ENCODE measurements at regions not wholly inside any gene's neighbourhood (a gene's known extent, or its start where the extent isn't known, plus 50 kb on each side); places are given as distances from the start of the nearest gene placed in this dataset.
"Not testable (repeated sequence)": the region's sequence is repeated elsewhere in the genome, so short reads cannot be mapped to it uniquely, and the experiment has no call there.

DNA sequence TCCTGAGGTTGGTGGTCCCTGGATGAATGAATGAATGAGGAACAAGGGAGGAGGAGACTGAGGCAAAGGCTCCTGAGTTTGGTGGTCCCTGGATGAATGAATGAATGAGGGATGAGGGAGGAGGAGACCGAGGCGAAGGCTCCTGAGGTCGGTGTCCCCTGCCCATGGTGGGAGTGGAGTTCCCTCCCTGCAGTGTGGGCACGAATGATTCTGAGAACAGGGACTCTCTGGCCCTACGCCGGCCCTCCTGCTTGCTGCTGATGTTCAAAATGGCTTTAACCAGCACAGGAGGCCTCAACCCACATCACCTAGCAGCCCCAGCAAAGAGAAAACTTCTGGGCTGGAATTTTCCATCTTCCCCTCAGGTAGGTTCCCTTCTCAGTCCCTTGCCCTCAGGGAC, 377.8 kb downstream of the IRX2 start:
- no peak for TF ChIP-seq ZNF274 (IDR thresholded peaks at IDR 0.05; ENCODE audit: low read depth, low read length)
- no peak overlapping the region for H3K4me3 ChIP-seq (ENCODE audit: low read length)

- TF ChIP-seq ZNF274 (IDR thresholded peaks at IDR 0.05; ENCODE audit: low read depth, low read length) = no peak
- H3K4me3 ChIP-seq (ENCODE audit: low read length) = no peak overlapping the region
These were observed 380.1 kb downstream of the IRX2 start for GRCh38 chr5:2371419-2371710.

DNA sequence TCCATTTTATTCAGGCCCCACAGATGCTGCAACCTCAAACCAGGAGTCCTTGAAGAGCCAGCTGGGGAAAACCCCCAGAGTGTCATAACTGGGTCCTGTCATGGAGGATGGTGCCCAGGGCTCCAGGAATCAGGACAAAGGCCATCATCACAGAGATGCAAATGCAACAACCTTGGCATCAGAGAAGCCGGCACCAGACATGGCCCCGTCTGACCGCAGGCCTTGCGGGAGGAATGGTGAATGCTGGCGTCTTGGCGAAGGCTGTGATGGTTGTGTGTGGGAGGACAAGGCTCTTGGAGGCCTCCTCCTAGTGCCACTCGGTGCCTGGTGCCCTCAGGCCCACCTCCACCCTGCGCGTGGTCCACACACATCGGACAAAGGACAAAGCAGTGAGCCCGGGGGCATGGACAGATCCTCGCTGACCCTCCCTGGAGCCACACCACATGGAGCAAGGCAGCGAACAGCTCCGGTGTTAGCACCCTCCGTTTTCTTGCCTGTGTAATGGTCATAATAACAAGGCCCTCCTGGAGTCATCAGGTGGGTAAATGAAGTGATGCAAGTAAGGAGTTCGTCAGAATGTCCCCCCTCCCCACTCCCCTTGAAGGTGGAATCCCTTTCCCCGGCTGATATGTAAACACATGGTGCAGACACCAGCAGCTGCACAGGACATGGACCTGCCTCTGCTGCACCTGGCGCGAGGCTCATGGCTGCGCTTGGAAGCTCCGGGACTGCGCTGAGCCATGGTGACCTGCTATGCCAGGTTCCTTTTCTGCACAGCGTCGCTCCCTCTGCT, 380.7 kb downstream of the IRX2 start:
- no peak for TF ChIP-seq ZNF274 (IDR thresholded peaks at IDR 0.05; ENCODE audit: low read depth, low read length)
- H3K4me3 ChIP-seq (ENCODE audit: low read length) = no peak overlapping the region

- H3K4me3 ChIP-seq (ENCODE audit: low read length) = no peak overlapping the region
These were observed 382.3 kb downstream of the IRX2 start for GRCh38 chr5:2369178-2369577.

DNA sequence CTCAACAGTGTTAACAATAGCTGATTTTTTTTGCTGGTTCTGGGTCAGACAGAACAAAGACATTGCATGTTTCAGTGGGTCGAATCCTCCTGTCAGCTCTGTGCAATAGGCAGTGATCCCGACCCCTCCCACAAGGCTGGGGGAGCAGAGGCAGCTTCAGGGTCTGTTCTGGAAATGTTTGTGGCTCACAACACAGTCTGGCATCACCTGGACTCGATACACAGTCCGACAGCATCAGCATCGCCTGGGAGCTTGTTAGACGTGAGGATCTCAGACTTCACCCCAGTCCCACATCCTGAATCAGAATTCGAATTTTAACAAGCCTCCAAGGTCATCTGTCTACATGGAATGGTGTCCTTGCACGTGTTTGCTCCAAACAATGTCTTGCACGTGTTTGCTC, 384.7 kb downstream of the IRX2 start:
- H3K4me3 ChIP-seq (ENCODE audit: low read length) = no peak overlapping the region
- TF ChIP-seq ZNF274 (IDR thresholded peaks at IDR 0.05; ENCODE audit: low read depth, low read length) = no peak

More at GRCh38 chr5:2369178-2369577, 382.3 kb downstream of the IRX2 start:
- no peak for TF ChIP-seq ZNF274 (IDR thresholded peaks at IDR 0.05; ENCODE audit: low read depth, low read length)

DNA sequence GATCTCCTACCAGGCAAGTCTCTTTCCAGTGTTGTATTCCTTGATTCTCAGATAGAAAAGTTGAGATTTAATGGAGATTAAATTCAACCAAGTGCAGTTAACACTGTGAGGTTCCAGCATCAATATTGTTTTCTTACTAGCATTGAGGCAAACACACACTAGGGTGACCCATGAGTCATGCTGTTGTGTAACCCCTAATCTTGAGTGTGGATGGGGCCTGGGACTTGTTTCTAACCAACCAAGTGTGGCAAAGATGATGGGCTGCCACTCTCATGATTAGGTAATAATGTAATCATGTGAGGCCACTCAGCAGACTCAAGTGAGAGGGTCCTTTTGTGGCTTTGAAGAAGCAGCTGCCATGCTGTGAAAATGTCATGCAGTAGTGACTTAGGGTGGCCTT, 394.2 kb downstream of the IRX2 start:
- no peak for TF ChIP-seq ZNF274 (IDR thresholded peaks at IDR 0.05; ENCODE audit: low read depth, low read length)
- H3K4me3 ChIP-seq (ENCODE audit: low read length) = no peak overlapping the region

GRCh38 chr5:2355859-2356258, 395.6 kb downstream of the IRX2 start:
- TF ChIP-seq ZNF274 (IDR thresholded peaks at IDR 0.05; ENCODE audit: low read depth, low read length) = no peak
- H3K4me3 ChIP-seq (ENCODE audit: low read length) = no peak overlapping the region

GRCh38 chr5:2353871-2354440, 397.5 kb downstream of the IRX2 start:
- no peak overlapping the region for H3K4me3 ChIP-seq (ENCODE audit: low read length)
- no peak for TF ChIP-seq ZNF274 (IDR thresholded peaks at IDR 0.05; ENCODE audit: low read depth, low read length)

DNA sequence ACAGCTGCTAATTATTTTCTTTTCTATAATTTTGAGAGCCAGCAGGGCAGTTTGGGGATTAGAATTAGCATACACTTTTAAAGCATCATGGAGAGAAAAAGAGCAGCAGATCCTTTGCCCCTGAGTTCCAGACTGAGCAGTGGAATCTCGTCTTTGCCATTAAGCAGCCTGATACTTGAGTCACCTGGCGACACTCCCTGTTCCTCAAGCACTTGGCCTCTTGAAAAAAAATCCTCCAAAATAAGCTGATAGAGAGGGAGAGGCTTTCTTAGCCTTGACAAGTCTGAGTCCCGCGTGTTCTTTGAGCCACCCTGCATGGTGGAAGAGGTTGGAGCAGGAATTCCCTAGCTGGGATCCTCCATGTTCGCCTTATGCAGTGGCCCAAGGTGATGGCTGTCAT, 398.3 kb downstream of the IRX2 start:
- no peak overlapping the region for H3K4me3 ChIP-seq (ENCODE audit: low read length)
- TF ChIP-seq ZNF274 (IDR thresholded peaks at IDR 0.05; ENCODE audit: low read depth, low read length) = no peak

GRCh38 chr5:2352101-2352861, 399.2 kb downstream of the IRX2 start:
- H3K4me3 ChIP-seq (ENCODE audit: low read length) = no peak overlapping the region
- TF ChIP-seq ZNF274 (IDR thresholded peaks at IDR 0.05; ENCODE audit: low read depth, low read length) = no peak

- H3K4me3 ChIP-seq (ENCODE audit: low read length) = not testable (repeated sequence)
These were observed 401.7 kb downstream of the IRX2 start for GRCh38 chr5:2349768-2350167.

DNA sequence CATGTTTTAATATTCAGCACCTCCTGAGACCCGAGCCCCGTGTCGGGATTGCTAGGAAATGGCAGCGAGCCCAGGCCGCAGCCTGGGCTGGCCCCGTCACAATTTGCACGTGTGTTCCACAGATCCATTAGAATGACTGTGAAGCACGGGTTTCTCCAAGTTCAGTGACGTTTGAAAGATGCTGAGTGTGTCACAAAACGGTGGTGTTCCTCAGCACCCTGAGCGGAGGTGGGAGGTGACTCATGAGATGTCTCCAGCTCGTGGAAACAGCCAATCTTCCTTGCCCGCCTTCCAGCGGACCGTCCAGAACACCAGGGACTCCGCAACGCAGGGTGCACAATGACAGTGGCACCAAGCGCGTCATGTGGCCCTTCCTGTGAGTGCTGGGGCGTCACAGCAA, 412.8 kb downstream of the IRX2 start:
- no peak overlapping the region for H3K4me3 ChIP-seq (ENCODE audit: low read length)
- TF ChIP-seq ZNF274 (IDR thresholded peaks at IDR 0.05; ENCODE audit: low read depth, low read length) = no peak

DNA sequence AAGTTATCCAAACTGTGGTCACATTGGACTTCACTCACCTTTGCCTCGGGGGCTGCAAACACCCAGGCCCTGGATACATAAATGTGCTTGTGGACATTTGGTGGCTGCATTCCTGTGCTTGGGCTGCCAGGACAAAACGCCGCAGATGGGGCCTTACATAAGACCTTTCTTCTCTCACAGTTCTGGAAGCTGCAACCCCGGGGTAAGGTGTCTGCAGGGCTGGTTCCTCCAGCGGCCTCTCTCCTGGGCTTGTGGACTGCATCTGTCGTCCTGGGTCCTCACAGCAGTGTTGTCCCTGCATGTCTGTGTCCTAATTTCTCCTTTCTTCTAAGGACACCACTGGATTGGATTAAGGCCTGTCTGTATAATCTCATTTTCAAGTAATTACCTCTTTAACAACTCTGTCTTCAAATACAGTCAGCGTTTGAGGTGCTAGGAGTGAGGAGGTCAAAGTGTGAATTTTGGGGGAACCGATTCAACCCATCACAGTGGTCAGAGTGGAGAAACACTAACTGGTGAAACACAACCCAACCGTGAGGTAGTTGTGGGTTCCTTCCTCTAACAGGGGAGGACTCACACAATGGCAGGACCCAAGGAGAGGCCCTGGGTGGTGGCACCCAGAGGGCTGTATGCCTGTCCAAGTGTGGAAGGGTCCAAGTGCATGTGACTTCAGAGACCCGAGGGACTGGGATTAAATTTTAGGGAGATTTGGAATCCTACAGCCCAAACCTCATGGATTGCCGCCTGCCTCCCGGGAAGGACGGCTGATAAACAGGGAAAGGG, 415.6 kb downstream of the IRX2 start:
- no peak for TF ChIP-seq ZNF274 (IDR thresholded peaks at IDR 0.05; ENCODE audit: low read depth, low read length)
- no peak overlapping the region for H3K4me3 ChIP-seq (ENCODE audit: low read length)

DNA sequence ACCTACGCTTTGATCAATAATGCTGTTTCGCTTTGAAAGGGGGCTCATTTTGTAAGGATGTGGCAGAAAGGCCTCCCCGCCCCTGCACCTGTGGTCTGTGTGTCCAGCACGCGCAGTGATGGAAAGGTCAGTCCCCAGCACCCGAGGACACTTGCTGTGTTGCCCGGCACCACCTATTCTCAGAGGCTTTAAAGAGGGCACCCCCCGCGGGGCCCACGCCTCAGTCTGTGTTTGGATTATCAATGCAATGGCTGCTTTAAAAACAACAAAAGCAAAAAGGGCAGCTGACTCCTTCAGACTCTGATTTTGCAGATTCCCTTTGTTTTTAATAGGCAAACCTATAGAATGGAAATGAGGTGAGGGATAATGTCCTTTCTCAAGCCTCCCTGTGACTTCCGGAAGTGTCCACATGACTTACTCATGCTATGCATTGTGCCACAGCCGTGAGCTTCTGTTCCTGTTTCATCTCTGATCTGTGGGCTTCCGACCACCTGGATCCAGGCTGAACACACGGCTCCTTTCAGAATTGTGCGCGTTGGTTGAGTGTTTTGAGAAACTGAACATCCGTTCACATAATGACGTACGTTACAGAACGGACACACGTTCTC, 416.2 kb downstream of the IRX2 start:
- H3K4me3 ChIP-seq (ENCODE audit: low read length) = no peak overlapping the region
- no peak for TF ChIP-seq ZNF274 (IDR thresholded peaks at IDR 0.05; ENCODE audit: low read depth, low read length)

All from GM08714 (cell line).